ENCODE measurements at regions not wholly inside any gene's neighbourhood (a gene's known extent, or its start where the extent isn't known, plus 50 kb on each side); places are given as distances from the start of the nearest gene placed in this dataset.
"Not testable (repeated sequence)": the region's sequence is repeated elsewhere in the genome, so short reads cannot be mapped to it uniquely, and the experiment has no call there.

DNA sequence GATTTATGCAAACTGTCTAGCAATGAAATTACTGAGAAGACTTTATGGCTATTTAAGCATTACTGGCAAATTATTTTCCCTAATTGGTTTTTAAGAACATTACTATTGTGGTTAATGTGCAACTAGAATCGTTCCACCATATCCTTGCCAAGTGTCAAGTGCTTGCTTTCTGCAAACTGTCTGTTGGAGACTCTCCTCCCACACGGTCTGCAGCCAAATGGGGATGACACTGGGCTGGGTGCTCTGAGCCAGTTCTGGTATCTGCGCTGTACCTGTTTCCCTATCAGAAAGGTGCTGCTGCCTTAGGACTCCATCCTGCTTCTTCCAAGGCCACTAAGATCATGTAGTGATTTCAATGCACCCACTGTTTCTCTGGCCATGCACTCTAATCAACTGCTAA lies 110.4 kb downstream of the RAMP3 start:
- DNase-seq, result no peak

DNA sequence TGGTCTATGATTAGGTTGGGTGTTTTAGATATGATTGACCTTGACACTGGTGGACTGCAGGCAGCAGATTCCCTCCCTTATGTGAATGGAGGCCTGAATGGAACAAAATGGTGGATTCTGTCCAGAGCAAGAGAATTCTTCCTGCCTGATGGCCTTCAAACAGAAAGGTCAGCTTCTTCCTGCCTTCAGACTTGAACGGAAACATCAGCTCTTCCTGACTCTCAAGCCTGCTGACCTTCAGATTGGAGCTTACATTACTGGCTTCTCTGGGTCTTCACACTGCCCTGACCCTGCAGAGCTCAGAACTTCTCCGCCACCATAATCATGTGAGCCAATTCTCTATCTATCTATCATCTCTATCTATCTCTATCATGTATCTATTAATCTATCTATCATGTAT lies 111.6 kb downstream of the RAMP3 start:
- DNase-seq, result no peak

DNA sequence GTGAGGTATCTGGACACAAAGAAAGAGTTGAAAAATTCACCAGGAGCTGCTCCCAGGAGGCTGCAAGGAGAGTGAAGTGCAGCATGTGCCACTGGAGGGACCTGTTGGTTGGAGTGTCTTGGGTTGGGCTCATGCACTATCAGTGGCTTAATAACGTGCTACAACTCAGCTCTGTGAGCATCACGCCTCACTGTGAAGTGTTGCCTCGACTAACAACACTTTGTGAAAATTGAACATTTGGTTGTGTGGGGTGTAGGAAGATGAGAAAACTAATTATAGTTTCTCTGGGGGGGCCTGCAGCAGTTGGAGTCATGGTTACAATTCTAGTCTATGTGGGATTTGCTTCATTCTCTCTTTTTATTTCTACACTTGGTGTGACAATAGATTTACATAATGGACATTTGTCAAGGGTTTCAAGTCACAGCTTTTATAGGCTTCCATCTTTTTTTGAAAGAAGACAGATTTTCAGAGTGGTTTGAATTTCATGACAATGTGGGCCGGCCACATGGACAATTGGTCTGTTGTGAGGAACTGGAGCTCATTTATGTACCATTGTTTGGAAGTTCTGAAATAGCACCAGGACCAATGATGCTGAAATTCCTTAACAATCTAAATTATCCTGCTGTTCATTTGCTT lies 121.3 kb downstream of the RAMP3 start:
- no peak for DNase-seq

DNA sequence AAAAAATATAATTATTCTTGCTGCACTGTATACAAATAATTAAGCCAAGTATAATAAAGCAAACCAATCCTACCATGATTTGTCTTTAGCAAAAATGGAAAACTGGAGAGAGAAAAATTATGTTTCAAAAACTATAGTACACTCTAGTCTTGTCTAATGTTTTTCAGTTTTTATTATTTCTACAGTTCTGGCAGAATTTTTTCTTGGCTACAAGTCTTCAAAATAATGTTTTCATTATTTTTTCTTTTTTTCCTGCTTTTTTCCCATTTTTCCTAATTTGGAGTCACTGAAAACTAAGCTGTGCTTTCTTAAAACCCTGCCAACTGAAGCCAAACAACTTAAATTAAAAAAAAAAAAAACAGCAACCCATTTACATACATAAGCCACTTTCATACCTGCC lies 132.0 kb downstream of the RAMP3 start:
- not testable (repeated sequence) for DNase-seq

DNA sequence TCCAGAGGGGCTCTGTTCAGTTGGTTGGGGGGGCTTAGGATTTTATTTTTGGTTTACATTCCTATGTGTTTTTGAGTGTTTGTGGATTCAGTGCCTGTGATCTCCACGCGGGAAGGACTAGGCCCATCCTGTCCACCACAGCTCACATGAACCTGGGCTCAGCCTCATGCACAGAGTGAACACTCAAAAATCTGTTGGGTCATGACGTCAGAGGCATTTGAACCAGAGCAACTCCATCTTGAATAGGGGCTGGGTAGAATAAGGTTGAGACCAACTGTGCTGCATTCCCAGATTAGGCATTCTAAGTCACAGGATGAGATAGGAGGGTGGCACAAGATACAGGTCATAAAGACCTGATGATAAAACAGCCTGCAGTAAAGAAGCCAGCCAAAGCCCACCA lies 133.3 kb downstream of the RAMP3 start:
- DNase-seq, result no peak

DNA sequence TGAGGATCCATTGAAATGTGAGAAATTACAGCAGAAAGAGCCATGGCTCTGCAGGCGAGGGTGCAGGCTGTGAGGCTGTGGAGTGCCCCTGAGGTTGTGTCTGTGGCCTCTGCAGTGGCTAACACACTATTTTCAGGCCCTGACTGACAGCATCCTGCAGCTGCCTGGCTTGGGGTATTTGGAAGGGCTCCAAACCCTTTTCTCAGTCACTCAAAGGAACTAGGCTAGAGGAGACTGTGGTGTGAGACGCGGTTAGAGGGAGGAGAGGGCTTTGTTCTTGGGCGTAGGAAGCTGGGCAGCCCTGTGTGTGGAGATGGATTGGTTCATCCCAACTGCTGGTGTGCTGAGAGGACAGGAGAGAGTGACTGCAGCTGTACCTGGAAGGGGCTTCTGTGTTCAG lies 134.9 kb downstream of the RAMP3 start:
- DNase-seq, result peak; percentile 21

DNA sequence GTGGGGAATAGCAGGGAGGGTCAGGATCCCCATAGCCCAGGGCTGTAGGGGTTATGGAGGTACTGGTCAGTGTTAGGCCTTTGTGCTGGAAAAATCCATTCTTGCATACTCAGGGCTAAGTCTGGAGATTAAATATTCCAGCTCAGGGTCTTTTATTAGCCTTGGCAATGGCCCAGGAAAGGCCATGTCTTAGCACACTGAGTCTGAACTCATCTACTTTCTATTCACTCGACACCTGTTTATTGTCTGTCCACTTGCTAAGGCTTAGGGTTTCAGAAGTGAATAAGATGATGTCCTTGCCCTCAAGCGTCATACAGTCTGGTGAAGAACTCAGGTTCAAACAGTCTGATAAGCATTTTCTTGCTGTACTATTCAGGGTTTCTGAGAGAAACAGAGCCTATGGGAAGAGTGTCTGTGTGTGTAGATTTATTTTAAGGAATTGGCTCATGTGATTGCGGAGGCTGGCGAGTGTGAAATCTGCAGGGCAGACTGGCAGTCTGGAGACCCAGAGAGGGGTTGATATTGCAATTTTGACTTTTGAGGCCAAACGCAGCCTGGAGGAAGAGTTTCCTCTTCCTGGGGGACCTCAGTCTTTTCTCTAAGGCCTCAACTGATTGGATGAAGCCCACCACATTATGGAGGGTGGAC lies 135.8 kb downstream of the RAMP3 start:
- no peak for DNase-seq

DNA sequence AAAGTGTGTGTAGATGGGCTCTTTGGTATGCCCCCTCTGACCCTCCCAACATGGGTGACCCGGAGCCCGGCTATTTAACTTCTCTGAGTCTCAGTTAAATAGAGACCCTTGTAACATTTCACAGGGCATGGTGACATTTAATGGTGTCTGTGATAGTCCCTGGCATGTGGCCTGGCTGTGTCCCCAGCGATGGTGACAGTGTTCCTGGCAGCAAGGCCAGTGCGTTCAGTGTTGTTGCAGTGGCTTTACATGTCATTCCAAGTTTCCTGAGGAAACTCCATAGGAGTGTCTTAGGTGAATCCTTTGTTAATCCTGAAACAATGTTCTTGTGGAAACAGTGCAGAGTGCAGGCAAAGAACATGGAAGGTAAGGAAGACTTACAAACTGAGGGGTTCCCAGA lies 137.0 kb downstream of the RAMP3 start:
- DNase-seq, result no peak

DNA sequence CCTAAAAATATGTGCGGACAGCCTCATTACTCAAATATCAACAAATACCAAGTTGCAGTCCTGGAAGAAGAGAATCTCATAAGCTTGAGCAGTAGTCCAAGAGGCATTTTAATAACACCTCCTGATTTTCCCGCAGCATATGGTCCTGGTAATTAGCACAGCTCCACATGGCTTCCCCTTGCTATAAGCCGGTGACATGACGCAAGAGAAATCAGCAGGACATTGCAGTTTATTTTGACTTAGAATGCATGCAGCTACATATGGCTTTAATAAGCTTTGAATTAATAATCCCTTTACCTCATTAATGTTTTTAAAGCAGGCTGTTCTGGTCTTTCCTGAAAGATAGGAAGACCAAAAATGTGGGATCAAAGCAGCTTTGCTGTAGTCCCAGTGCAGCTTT lies 137.6 kb downstream of the RAMP3 start:
- peak; percentile 26 for DNase-seq

DNA sequence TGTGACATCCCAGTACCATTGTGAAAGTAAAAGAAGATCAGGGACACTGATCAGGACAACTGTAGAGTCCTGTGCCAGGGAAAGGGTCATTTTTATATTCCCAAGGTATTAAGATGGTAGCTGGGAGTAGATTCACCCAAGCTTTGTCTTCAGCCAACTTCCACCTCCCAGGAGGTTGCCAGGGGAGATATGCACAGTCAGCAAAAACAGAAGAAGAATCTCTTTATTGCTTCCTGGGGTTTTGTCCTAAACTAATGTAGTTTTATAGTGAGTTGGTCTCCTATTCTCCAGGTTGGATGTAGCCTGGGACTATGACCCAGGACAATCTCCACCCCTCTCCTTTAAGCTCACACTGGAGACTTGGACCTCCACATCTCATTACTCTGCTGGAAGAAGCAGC lies 139.2 kb downstream of the RAMP3 start:
- DNase-seq, result no peak

DNA sequence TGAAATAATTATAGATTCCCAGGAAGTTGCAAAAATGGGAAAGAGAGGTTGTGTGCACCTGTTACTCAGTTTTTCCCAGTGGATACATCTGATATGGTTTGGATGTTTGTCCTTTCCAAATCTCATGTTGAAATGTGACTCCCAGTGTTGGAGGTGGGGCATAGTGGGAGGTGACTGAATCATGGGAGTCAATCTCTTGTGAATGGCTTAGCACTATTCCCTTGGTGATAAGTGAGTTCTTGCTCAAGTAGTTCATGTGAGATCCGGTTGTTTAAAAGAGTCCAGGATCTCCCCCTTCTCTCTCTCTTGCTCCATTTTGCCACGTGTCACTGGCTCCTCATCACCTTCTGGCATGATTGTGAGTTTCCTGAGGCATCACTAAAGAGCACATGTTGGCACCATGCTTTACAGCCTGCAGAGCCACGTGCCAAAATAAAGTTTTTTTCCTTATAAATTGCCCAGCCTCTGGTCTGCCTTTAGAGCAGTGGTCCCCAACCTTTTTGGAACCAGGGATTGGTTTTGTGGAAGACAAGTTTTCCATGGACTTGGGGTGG lies 149.2 kb downstream of the RAMP3 start:
- DNase-seq, result no peak

DNA sequence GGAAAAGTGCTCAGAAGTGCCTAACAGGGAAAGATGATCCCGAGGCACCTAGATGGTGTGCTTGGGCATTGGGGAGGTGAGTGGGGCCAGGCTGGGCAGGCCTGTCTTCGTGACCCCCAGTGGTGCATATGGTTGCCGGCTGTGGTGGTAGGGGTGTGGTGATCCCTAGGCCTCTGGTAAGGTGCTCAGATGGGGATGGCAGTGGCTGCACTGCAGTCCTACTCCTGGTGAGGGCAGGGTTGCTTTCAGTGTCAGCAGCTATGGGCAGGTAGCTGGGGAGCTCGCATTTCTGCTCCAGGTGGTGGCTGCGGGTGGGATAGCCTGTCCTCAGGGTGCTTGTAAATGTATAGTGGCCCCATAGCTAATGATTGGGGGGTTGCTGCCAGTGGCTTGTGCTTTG lies 154.0 kb downstream of the RAMP3 start:
- DNase-seq, result no peak

DNA sequence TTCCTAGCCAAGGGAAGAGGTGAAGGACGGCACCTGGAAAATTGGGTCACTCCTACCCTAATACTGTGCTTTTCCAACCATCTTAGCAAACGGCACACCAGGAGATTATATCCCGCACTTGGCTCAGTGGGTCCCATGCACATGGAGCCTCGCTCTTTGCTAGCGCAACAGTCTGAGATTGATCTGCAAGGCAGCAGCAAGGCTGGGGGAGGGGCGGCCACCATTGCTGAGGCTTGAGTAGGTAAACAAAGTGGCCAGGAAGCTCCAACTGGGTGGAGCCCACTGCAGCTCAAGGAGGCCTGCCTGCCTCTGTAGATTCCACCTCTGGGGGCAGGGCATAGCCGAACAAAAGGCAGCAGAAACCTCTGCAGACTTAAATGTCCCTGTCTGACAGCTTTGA lies 157.9 kb downstream of the RAMP3 start:
- DNase-seq, result not testable (repeated sequence)

DNA sequence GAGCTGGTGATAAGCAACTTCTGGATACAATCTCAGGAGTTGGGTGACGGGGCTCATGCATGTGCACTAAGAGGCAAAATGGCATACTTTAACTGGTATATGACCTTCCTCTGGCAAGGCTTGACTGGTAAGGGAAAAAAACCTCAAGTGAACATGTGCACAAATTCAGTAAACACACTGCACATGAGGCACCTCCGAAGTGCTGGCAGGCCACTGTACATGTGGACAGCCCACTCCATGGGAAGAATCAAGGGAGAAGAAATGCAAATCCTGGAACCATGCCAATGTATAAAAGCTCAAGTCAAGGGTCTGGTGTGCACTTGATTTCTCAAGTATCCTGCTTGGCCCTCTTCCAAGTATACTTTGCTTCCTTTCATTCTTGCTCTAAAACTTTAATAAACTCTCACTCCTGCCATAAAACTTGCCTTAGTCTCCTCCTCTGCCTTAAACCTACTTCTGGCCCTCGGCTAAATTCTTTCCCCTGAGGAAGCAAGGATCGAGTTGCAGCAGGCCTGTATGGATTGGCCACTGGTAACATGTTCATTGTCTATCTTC lies 167.2 kb downstream of the RAMP3 start:
- no peak for DNase-seq

DNA sequence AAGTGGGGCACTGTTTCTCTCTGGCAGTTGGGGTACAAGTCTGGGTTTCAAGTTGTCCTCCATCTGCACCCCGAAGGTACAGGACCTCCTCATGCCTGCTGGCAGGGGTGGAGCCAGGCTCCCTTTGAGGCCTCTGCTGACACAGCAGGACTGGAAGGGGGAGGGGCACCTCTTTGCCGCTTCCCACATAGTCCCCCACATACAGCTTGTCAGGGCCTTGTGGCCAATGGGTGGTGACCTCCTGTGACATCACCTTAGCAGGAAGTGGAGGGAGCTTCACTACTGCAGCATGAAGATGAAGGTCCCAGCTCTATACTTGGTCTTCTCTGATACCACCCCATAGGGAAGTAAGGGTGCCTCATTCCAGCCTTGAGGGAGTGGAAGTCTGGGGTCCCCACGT lies 167.8 kb downstream of the RAMP3 start:
- DNase-seq, result no peak

DNA sequence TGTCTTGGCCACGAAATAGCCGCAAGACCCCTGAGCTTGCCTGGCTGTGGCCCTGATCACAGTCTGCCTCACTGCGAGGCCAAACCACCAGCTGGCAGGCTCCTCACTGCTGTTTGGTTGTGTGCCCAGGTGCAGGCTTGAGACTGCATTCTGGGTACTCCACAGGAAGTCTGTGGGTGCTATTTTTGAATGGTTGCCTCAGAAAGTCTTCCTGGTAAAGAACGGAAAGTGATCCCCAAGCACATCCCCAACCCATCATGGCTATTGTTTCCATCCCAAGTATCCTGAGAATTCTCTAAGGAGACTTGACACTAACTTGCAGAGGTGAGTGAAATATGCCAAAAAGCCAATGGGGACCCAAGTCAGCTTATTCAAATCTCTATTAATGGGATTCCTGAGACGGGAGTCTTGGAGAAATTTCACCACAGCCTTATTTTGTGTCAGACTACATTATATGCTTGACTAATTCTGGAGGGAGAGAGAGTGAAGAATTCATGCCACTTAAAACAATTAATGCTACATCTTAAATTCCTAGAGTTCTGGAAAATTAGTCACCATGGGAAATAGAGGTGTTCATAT lies 170.9 kb downstream of the RAMP3 start:
- DNase-seq, result no peak

DNA sequence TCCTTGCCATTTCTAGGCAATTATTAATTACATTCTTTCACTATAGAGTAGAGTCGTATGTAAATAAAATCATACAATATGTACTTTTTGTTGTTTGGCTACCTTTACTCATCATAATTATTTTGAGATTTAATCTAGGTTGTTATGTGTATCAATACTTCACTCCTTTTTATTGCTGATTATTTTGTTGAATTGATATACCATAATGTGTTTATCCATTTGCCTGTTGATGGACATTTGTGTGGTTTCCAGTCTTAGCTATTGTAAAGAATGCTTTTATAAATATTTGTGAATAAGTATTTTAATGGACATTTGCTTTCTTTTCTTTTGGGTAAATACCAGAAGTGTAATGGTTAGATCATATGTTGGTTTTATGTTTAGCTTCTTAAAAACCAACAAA lies 174.0 kb downstream of the RAMP3 start:
- DNase-seq, result no peak

DNA sequence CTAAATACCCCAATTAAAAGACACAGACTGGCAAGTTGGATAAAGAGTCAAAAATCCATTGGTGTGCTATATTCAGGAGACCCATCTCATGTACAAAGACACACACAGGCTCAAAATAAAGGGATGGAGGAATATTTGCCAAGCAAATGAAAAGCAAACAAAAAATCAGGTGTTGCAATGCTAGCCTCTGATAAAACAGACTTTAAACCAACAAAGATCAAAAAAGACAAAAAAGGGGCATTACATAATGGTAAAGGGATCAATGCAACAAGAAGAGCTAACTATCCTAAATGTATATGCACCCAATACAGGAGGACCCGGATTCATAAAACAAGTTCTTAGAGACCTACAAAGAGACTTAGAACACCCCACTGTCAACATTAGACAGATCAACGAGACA lies 177.4 kb downstream of the RAMP3 start:
- DNase-seq, result not testable (repeated sequence)

DNA sequence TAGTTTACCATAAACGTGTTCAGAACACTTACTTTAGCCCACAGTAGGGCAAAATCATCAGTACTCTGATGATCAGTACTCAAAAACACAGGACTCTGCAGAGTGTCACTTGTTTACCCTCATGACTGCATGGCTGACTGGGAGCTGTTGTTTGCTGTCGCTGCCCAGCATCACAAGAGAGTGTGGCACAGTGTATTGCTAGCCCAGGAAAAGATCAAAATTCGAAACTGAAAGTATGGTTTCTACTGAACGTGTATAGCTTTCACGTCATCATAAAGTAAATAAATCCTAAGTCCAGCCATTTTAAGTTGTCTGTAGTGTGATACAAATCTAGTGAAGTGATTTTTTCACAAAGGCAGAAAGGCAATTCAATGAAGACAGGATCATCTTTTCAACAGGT lies 184.6 kb downstream of the RAMP3 start:
- no peak for DNase-seq

DNA sequence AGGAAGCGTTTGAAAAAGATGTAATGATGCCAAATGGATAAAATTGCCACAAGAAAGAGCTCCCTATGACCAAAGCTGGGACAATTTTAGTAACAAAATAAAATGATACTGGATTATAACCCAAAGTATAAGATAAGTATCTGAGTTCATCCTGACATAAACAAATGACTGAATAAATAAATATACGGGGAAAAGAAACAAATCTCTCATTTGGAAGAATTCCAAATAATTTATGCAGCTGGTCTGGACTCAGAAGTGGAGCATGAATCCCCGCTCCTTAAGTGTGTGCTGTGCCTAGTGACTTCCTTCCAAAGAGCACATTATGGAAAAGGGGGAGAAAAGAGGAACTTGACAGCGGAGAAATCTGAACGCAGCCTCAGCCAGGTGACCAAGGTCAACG lies 186.2 kb downstream of the RAMP3 start:
- DNase-seq, result no peak

DNA sequence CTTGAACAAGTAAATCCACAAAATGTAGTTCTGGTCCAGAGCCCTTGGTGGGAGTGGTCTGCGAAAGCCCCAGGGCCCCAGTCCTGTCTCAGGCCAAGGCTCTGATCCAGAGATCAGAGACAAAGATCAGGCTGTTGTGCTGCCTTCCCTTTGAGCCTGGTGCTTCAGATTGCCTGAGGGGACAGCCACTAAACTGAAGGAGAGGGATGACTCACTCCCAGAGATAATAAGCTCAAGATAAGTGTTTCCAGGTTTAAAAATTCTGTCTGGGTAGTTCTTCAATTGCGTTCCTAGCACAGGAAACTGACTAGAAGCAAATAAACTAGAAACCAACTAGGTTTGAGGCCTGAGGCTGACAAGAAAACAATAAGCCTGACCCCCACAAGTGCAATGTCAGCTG lies 190.2 kb downstream of the RAMP3 start:
- no peak for DNase-seq

DNA sequence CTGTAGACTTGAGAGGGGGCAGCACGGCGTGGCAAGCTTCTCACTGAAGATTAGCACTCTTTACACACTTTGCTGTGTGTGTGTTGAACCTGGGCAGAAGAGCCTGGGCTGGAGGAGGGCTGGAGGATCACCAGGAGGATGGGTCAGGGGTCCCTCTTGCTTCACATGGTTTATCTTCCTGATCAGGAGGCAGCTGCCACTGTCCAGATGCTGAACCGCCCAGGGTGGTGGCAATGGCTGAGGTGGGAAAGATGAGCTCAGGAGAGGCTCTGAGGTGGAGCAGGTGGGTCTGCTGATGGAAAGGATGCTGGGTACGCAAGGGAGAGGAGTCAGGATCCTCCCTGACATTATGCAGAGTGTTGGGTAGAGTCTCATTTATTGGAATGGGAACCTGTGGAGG lies 191.5 kb downstream of the RAMP3 start:
- DNase-seq, result no peak

DNA sequence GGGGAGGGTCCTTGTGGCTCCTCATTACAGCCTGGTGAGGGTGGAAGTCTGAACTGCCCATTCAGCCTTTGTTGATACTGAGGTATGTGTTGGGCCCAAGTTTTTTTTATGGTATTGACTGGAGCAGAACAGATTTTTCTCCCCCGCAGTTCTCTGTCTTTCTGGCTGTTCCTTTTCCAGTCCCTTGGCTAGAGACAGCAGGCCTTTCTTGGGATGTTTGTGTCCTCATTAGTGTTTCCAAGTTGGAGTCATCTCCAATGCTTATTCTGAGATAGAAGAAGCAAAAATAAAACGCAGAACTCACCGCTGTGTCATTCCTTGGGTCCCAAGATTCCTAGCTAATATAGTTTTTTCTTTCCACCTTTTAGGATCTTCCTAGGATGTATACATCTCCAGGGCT lies 193.3 kb downstream of the RAMP3 start:
- DNase-seq, result no peak

DNA sequence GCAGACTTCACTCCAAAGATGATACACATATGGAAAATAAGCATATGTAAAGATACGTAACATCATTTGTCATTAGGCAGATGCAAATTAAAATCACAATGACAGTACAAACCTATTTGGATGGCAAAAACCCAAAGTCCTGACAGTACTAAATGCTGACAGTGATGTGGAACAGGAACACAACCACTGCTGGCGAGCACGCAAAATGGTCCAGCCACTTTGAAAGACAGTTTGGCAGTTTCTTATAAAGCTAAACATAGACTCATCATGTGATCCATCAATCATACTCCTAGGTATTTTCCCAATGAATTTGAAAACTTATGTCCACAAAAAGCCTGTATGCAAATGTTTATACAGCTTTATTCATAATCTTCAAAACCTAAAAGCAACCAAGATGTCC lies 200.7 kb downstream of the RAMP3 start:
- DNase-seq, result no peak
